Aorta (tissue), 5 donors: ENCODE measurements at regions not wholly inside any gene's neighbourhood (a gene's known extent, or its start where the extent isn't known, plus 50 kb on each side); places are given as distances from the start of the nearest gene placed in this dataset.
"Not testable (repeated sequence)": the region's sequence is repeated elsewhere in the genome, so short reads cannot be mapped to it uniquely, and the experiment has no call there.

Source experiments
- ATAC-seq: fragments of 200-7000 bp; cut with Tn5 transposase; one replicate; pipeline ENCODE4 v1.9.1; 2022; ENCODE audit warnings: moderate library complexity; ENCODE audit not compliant: low FRiP score
- DNase-seq, 2 donors: peaks; one replicate each; pipeline ENCODE4 v3.0.0-alpha.2; 2020
- H3K27ac ChIP-seq, 2 donors: one replicate each; pipeline ENCODE4 v1.5.1; 2013; ENCODE audit warnings: low read length in 2 of 2, mild to moderate bottlenecking in 2 of 2, moderate library complexity in 2 of 2, control low read depth in 1 of 2, inconsistent platforms in 1 of 2, low read depth in 1 of 2
- H3K27me3 ChIP-seq, 2 donors: one replicate each; pipeline ENCODE4 v1.6.1; 2013; ENCODE audit warnings: control low read depth in 1 of 2, low read length in 1 of 2, mild to moderate bottlenecking in 1 of 2, moderate library complexity in 1 of 2; ENCODE audit not compliant: insufficient read depth in 2 of 2, control insufficient read depth in 1 of 2
- H3K36me3 ChIP-seq, 2 donors: one replicate each; pipeline ENCODE4 v1.6.1; 2013; ENCODE audit warnings: control low read depth in 1 of 2, low read length in 1 of 2, mild to moderate bottlenecking in 1 of 2; ENCODE audit not compliant: insufficient read depth in 2 of 2, control insufficient read depth in 1 of 2
- H3K4me1 ChIP-seq, 2 donors: one replicate each; pipeline ENCODE4 v1.6.1; 2013; ENCODE audit warnings: low read length in 2 of 2, control low read depth in 1 of 2, mild to moderate bottlenecking in 1 of 2, moderate library complexity in 1 of 2; ENCODE audit not compliant: insufficient read depth in 2 of 2, control insufficient read depth in 1 of 2
- H3K4me3 ChIP-seq, 2 donors: one replicate each; pipeline ENCODE4 v1.5.1; 2013; ENCODE audit warnings: low read length in 2 of 2, control low read depth in 1 of 2, mild to moderate bottlenecking in 1 of 2
- H3K9me3 ChIP-seq: one replicate; pipeline ENCODE4 v1.6.1; 2013; ENCODE audit warnings: mild to moderate bottlenecking, low read length; ENCODE audit not compliant: control insufficient read depth
- WGBS, 2 donors: extraction: QIAGEN DNeasy Blood & Tissue Kit; methylation state at CpG; one replicate each; pipeline ENCODE4 v1.1.7; 2013; 5-methylcytosine and 5-hydroxymethylcytosine counted together
- intact Hi-C, 2 donors: fragments of 100-400 bp; cut with DNase I; formaldehyde crosslinking; loops; one replicate each; pipeline versions ENCODE4 v1.14.2 to v1.15.0; 2022
- donor health status: healthy with polysubstance abuse.
- donor health status: Bipolar disorder and iron deficiency.
- donor health status: DM: no; HTN: no; CAD: no.
- donor health status: DM: no; HTN: no; CAD: no.
- donor health status: DM: yes; HTN: yes; CAD: no.

- Histone ChIP-seq H3K36me3 (no peaks in the 10 kb centered on the region), H3K4me1 (no peaks in the 10 kb centered on the region), H3K27me3 (no peaks in the 10 kb centered on the region), H3K27ac (no peak overlapping the region), H3K4me3 (no peak overlapping the region), H3K9me3 (no peaks in the 10 kb centered on the region)
- 97 to 98% methylated on average over 2 of the region's 2 CpGs for WGBS, 2 donors
- no peak for ATAC-seq
- DNase-seq, result no peak
- intact Hi-C loops, result loop anchor here in 1 of 2 donors (2.0 to 10.0 kb wide), 2 partner anchors 49 to 83 kb away; partner anchors contain the start of gene RAP2B
Observed at GRCh38 chr3:153245661-153246060, 83.6 kb downstream of the RAP2B start.

- 0% methylated on average over 1 of the region's 1 CpG for WGBS, 2 donors
- no peaks in the 10 kb centered on the region for H3K27me3 ChIP-seq
- no peaks in the 10 kb centered on the region for H3K4me1 ChIP-seq
- no peaks in the 10 kb centered on the region for H3K36me3 ChIP-seq
- intact Hi-C loops, result loop anchor here in 1 of 2 donors (2.0 to 10.0 kb wide), 2 partner anchors 48 to 84 kb away; partner anchors contain the start of gene RAP2B
- ATAC-seq (no peak), DNase-seq (no peak)
- H3K27ac ChIP-seq, result no peak overlapping the region
- no peak overlapping the region for H3K4me3 ChIP-seq
- no peaks in the 10 kb centered on the region for H3K9me3 ChIP-seq
Observed at GRCh38 chr3:153246331-153246730, 84.3 kb downstream of the RAP2B start.

- Histone ChIP-seq H3K4me3 (no peak overlapping the region), H3K36me3 (no peaks in the 10 kb centered on the region), H3K27ac (no peak overlapping the region), H3K27me3 (no peaks in the 10 kb centered on the region), H3K9me3 (no peaks in the 10 kb centered on the region), H3K4me1 (no peaks in the 10 kb centered on the region)
- DNase-seq (no peak), ATAC-seq (peak; percentile 63)
- 3 to 4% methylated on average over 1 of the region's 1 CpG for WGBS, 2 donors
- intact Hi-C loops, result loop anchor here in 1 of 2 donors (2.0 to 10.0 kb wide), 2 partner anchors 48 to 84 kb away; partner anchors contain the start of gene RAP2B
Observed at GRCh38 chr3:153246806-153247205, 84.8 kb downstream of the RAP2B start.

GRCh38 chr3:153247331-153248330, 85.6 kb downstream of the RAP2B start:
- no peak overlapping the region for H3K4me3 ChIP-seq
- no peaks in the 10 kb centered on the region for H3K27me3 ChIP-seq
- no peak for DNase-seq
- no peak overlapping the region for H3K27ac ChIP-seq
- ATAC-seq, result no peak
- intact Hi-C loops, result loop anchor here in 1 of 2 donors (2.0 to 10.0 kb wide), 2 partner anchors 47 to 85 kb away; partner anchors contain the start of gene RAP2B
- H3K4me1 ChIP-seq, result no peaks in the 10 kb centered on the region
- no peaks in the 10 kb centered on the region for H3K36me3 ChIP-seq
- H3K9me3 ChIP-seq, result no peaks in the 10 kb centered on the region
- WGBS, 2 donors, result 50 to 53% methylated on average over 7 of the region's 7 CpGs

GRCh38 chr3:153248835-153249234, 86.8 kb downstream of the RAP2B start:
- not testable (repeated sequence) for DNase-seq, ATAC-seq, H3K9me3 ChIP-seq, H3K36me3 ChIP-seq, H3K27ac ChIP-seq, H3K4me1 ChIP-seq, H3K4me3 ChIP-seq, H3K27me3 ChIP-seq
- intact Hi-C loops, result loop anchor here in 1 of 2 donors (10.0 kb wide), 1 partner anchor 46 kb away; no protein-coding TSS in a partner anchor
- 95% methylated on average over 6 of the region's 6 CpGs for WGBS, 2 donors

GRCh38 chr3:153249906-153250305, 87.9 kb downstream of the RAP2B start:
- no peak for DNase-seq
- no peaks in the 10 kb centered on the region for H3K4me1 ChIP-seq
- H3K27me3 ChIP-seq, result no peaks in the 10 kb centered on the region
- no peak overlapping the region for H3K27ac ChIP-seq
- ATAC-seq, result no peak
- intact Hi-C loops, result loop anchor here in 1 of 2 donors (10.0 kb wide), 1 partner anchor 45 kb away; no protein-coding TSS in a partner anchor
- 8 to 16% methylated on average over 2 of the region's 2 CpGs for WGBS, 2 donors
- H3K4me3 ChIP-seq, result no peak overlapping the region
- H3K9me3 ChIP-seq, result no peaks in the 10 kb centered on the region
- H3K36me3 ChIP-seq, result no peaks in the 10 kb centered on the region

- Histone ChIP-seq H3K36me3 (no peaks in the 10 kb centered on the region), H3K4me1 (no peaks in the 10 kb centered on the region), H3K9me3 (no peaks in the 10 kb centered on the region), H3K4me3 (no peak overlapping the region), H3K27me3 (no peaks in the 10 kb centered on the region), H3K27ac (no peak overlapping the region)
- DNase-seq (no peak), ATAC-seq (no peak)
- intact Hi-C loops, result no loop called here
- WGBS, 2 donors, result 69 to 71% methylated on average over 2 of the region's 2 CpGs
Observed at GRCh38 chr3:153250446-153250845, 88.4 kb downstream of the RAP2B start.

- H3K27me3 ChIP-seq, result no peaks in the 10 kb centered on the region
- no peak overlapping the region for H3K27ac ChIP-seq
- H3K4me1 ChIP-seq, result no peaks in the 10 kb centered on the region
- H3K36me3 ChIP-seq, result no peaks in the 10 kb centered on the region
- H3K9me3 ChIP-seq, result no peaks in the 10 kb centered on the region
- no peak for DNase-seq
- intact Hi-C loops, result no loop called here
- H3K4me3 ChIP-seq, result no peak overlapping the region
- ATAC-seq, result no peak
- 92 to 96% methylated on average over 3 of the region's 3 CpGs for WGBS, 2 donors
Observed at GRCh38 chr3:153252963-153253362, 90.9 kb downstream of the RAP2B start.
